Activated naive CD8-positive, alpha-beta T cell treated with anti-CD3 and anti-CD28 coated beads, Interleukin-2, amount 10 ng/mL, durations not matched to agents 7 days and 5 days (primary cell): ENCODE measurements at regions not wholly inside any gene's neighbourhood (a gene's known extent, or its start where the extent isn't known, plus 50 kb on each side); places are given as distances from the start of the nearest gene placed in this dataset.

Experiments
- ATAC-seq: fragments of 150-1000 bp; cut with Tn5 transposase; one replicate; pipeline ENCODE4 v1.10.0; 2021; ENCODE audit warnings: low read depth, moderate library complexity
- POLR2A ChIA-PET: fragments of 350-600 bp; sonication (Branson Sonifier 250); formaldehyde crosslinking; loops from one replicate; lab custom pipeline; 2021; ENCODE audit warnings: antibody characterized with exemption; lab: Charles Lee
- DNase-seq: peaks from one replicate; pipeline ENCODE4 v3.0.0; 2021
- H3K27ac Mint-ChIP-seq: one replicate; pipeline ENCODE4 v1.8.0; 2022; ENCODE audit warnings: mild to moderate bottlenecking, mixed read lengths
- H3K27me3 Mint-ChIP-seq: one replicate; pipeline ENCODE4 v1.8.0; 2022; ENCODE audit warnings: mild to moderate bottlenecking, moderate library complexity, mixed read lengths
- H3K36me3 Mint-ChIP-seq: one replicate; pipeline ENCODE4 v1.8.0; 2021; ENCODE audit warnings: mild to moderate bottlenecking, mixed read lengths
- H3K4me1 Mint-ChIP-seq: one replicate; pipeline ENCODE4 v1.8.0; 2021; ENCODE audit warnings: mixed read lengths
- H3K4me3 Mint-ChIP-seq: one replicate; pipeline ENCODE4 v1.8.0; 2022; ENCODE audit warnings: mild to moderate bottlenecking, moderate library complexity, mixed read lengths
- H3K9me3 Mint-ChIP-seq: one replicate; pipeline ENCODE4 v1.8.0; 2021; ENCODE audit warnings: mixed read lengths

DNA sequence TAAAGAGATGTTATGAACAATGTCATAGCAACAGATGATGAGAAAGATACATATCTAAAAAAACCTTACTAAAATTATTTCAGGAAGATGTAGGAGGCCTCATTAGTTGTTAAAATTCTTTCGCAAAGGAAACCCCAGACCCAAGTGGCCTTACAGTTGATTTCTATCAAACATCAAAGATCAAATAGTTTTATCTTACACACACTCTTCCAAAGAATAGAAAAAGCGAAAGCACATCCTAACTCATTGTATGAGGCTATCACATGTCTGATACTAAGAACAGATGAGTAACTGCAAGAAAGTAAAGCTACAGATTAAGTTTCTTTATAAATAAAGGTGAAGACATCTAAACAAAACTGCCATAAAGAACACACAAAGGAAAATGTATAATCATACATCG, 82.9 kb upstream of the GDF10 start:
- no peak for DNase-seq
- Mint-ChIP-seq H3K4me3 (no peak overlapping the region), H3K27ac (no peak overlapping the region), H3K27me3 (no peaks in the 10 kb centered on the region), H3K36me3 (peaks cover 6% of the 10 kb centered on the region), H3K4me1 (peaks cover 6% of the 10 kb centered on the region), H3K9me3 (peaks cover 6% of the 10 kb centered on the region)
- POLR2A ChIA-PET: no interaction called here
- ATAC-seq: no peak

DNA sequence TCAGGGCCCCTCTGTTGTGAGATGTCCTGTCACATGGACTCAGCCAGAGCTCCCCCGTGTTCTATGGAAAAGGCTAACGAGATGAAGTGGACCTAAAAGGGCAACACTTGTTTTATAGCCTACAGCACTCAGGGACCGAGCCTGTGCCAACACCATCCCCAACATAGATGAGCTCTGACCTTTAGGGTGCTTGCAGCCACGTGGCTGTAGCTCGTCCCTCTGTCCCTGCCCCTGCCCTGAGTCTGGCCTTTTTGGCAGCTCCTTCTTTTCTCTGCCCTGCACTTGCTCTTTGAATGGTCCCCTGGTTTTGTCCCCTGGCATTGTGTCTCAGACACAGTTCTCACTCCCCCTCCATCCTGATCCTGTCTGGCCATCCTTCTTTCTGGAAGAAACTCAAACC, 81.2 kb upstream of the GDF10 start:
- ATAC-seq: no peak
- Mint-ChIP-seq H3K27ac (no peak overlapping the region), H3K27me3 (no peaks in the 10 kb centered on the region), H3K4me3 (no peak overlapping the region), H3K9me3 (no peaks in the 10 kb centered on the region), H3K36me3 (no peaks in the 10 kb centered on the region), H3K4me1 (peaks cover 6% of the 10 kb centered on the region)
- POLR2A ChIA-PET: no interaction called here
- DNase-seq: no peak

DNA sequence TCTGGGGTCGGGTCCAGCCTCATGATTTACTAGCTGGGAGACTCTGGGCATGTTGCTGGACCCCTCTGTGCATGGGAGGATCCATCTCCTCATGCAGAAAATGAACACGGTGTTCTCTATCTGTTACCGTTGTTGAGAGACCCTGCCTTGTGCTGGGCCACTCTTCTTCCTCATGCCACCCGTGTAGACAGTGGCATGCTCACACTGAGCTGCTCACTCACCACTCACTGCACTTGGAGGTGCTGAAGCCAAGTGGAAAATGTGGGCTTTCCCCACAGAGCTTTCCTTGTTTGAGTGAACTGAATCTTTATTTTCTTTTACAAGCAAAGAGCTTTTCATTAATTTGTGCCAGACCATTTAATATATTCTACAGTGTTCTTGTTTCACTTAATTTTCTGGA, 77.5 kb upstream of the GDF10 start:
- Mint-ChIP-seq H3K27ac (no peak overlapping the region), H3K36me3 (no peaks in the 10 kb centered on the region), H3K4me3 (no peak overlapping the region), H3K27me3 (no peaks in the 10 kb centered on the region), H3K4me1 (no peaks in the 10 kb centered on the region), H3K9me3 (no peaks in the 10 kb centered on the region)
- no peak for DNase-seq
- POLR2A ChIA-PET: no interaction called here
- no peak for ATAC-seq

DNA sequence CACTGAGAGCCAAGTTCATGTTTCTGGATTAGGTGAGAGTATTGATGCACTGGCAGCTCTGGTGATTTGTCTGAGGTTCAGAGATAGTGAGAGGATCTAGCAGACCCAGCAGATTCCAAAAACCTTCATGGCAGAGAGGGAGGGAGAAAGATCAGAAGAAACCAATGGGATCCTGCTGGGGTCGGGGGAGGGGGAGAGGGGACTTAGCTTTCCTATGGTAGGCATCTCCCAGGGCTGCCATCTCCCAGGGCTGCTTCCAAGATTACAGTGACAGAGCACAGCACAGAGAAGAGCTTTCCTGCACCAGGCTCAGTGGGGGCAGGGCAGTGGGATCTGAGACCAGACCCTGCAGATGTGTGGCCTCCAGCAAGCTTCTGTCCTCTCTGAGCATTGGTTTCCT, 76.8 kb upstream of the GDF10 start:
- no peaks in the 10 kb centered on the region for H3K9me3 Mint-ChIP-seq
- H3K4me3 Mint-ChIP-seq: no peak overlapping the region
- H3K36me3 Mint-ChIP-seq: no peaks in the 10 kb centered on the region
- no peak overlapping the region for H3K27ac Mint-ChIP-seq
- no peak for ATAC-seq
- DNase-seq: no peak
- POLR2A ChIA-PET: no interaction called here
- H3K4me1 Mint-ChIP-seq: no peaks in the 10 kb centered on the region
- no peaks in the 10 kb centered on the region for H3K27me3 Mint-ChIP-seq

DNA sequence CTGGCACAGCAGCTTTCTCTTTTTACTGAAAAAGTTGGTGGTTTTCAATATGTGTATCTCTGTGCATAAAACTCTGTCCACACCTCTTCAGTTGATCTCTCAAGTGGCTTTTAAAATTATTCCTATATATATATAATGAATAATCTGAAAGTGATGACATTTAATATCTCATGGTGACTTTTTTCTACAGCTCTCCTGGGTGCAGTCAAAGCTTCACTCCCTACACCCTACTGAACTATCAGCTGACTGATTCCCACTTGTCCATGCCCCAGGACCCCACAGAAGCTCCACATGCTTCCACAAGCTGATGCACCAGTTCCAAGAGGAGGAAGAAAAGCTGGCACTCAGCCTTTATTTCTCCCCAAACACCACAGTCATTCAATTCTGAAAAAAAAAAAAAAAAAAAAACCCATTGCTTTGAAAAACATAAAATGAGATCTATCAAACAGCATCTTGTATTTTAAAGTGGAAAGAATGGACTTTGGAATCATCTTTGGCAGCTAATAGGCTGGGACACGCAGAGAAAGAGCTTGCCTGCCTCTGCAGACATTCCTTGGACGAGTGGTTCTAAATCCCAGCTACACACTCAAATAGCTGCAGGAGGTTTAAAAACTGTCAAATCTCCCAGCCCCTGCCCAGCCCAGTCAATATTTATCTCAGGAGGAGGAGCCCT, 75.3 kb upstream of the GDF10 start:
- Mint-ChIP-seq H3K36me3 (peaks cover 4% of the 10 kb centered on the region), H3K27ac (no peak overlapping the region), H3K4me3 (no peak overlapping the region), H3K9me3 (no peaks in the 10 kb centered on the region), H3K4me1 (peaks cover 2% of the 10 kb centered on the region), H3K27me3 (no peaks in the 10 kb centered on the region)
- DNase-seq (no peak), ATAC-seq (no peak)
- POLR2A ChIA-PET: interaction anchor here (0.7 kb wide), 1 partner anchor 146 kb away, joined by 4 read pairs; no protein-coding TSS in a partner anchor

DNA sequence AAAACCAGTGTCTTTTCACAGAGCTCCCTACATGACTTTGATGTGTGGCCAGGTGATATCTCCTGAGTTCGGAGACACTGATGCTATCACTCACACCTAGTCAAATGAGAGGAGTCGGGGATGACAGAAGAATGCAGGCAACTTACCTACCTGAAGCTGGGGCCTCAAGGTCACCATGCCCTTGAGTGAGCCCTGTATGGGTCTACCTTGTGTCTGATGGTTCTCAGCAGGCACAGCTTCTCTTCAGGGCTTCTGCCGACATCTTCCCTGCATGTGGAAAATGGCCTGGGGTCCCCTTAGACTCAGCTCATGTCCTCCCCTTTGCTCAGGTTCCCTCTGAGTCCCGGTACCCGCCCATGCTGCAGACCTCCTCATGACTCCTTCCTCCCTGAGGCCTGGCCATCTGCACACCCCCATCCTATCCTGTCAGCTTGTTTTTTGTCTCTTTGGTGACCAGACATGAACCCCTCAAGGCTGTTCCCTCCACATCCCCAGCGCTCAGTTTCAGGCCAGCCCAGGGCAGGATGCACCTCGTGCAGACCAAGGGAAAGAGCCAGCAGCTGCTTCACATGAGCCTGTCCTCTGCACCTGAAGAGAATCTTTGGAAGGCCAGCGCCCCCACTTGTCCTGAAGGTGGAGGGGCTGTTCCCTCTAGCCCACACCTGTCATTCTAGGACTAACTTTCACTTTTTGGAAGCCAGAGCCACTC, 74.6 kb upstream of the GDF10 start:
- DNase-seq: no peak
- H3K36me3 Mint-ChIP-seq: peaks cover 4% of the 10 kb centered on the region
- H3K4me3 Mint-ChIP-seq: no peak overlapping the region
- H3K27me3 Mint-ChIP-seq: no peaks in the 10 kb centered on the region
- ATAC-seq: peak; percentile 10
- no peaks in the 10 kb centered on the region for H3K9me3 Mint-ChIP-seq
- H3K27ac Mint-ChIP-seq: no peak overlapping the region
- H3K4me1 Mint-ChIP-seq: peaks cover 5% of the 10 kb centered on the region
- POLR2A ChIA-PET: no interaction called here

DNA sequence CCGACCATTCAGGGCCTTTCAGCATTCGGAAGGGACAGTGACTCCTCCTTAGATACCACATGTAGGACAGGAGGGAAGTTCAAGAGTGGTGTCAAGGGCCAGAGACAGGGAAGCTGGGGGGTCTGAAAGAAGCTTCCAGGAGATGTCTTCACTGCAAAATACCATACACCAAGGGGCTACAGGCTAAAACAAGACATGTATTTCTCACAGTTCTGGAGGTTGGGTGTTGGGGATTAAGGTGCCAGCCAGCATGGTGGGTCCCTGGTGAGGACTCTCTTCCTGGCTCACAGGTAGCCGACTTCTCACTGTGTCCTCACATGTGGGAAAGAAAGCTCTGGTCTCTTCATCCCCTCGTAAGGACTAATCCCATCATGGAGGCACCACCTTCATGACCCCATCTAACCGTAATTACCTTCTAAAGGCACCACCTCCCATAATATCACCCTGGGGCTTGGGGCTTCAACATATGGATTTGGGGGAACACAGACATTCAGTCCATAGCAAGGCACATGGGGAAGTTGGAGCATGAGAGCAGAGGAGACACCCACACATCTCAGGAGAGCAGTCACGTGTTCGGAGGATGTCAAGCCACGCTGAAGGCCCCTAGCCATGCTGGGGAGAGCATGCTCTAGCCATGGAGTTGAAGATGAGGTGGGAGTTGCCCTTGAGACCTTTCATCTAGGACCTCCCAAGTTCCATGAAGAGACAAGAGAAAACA, 73.9 kb upstream of the GDF10 start:
- POLR2A ChIA-PET: no interaction called here
- Mint-ChIP-seq H3K27me3 (no peaks in the 10 kb centered on the region), H3K36me3 (peaks cover 4% of the 10 kb centered on the region), H3K4me3 (no peak overlapping the region), H3K9me3 (no peaks in the 10 kb centered on the region), H3K27ac (no peak overlapping the region), H3K4me1 (peaks cover 9% of the 10 kb centered on the region)
- no peak for ATAC-seq
- no peak for DNase-seq

DNA sequence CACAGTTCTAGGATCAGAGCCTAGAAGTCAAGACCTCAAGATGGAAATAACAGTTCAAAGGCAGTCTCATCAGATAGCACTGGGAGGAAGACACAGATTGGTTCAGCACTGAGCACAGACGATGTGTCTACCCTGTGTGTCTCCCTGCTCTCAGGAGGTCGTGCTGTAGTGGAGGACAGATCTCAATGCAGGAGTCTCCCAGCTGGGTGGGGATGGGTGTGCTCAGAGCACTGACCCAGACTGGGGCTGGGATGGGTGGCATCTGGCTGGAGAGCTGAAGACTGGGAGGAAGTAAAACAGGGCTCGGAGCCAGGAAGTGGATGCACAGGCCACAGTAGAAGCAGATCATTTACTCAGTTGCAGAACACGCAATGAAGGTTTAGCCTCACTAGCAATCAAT, 69.5 kb upstream of the GDF10 start:
- H3K4me3 Mint-ChIP-seq: peak overlapping the region; percentile 41
- peak overlapping the region; percentile 69 for H3K27ac Mint-ChIP-seq
- peak; percentile 79 for ATAC-seq
- H3K27me3 Mint-ChIP-seq: no peaks in the 10 kb centered on the region
- H3K9me3 Mint-ChIP-seq: no peaks in the 10 kb centered on the region
- peaks cover 9% of the 10 kb centered on the region for H3K4me1 Mint-ChIP-seq
- peaks cover 4% of the 10 kb centered on the region for H3K36me3 Mint-ChIP-seq
- no peak for DNase-seq
- POLR2A ChIA-PET: no interaction called here

DNA sequence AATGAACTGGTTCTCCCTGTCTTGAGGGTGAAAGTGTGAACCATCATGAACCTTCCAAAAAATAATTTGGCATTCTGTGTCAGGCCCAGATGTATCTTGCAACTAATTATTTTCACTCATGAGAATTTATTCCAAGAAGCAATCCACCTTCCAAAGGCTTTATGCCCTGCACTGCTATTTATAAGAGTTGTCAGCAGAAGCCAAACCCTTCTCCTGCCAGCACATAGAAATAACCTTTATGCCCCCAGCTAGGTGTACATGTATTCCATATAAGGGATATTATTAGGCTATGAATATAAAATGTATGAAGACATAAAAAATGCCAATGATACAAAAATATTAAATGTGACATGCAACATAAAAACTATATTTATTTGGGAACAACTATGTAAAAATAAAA, 69.0 kb upstream of the GDF10 start:
- H3K4me1 Mint-ChIP-seq: peaks cover 9% of the 10 kb centered on the region
- no peaks in the 10 kb centered on the region for H3K27me3 Mint-ChIP-seq
- H3K27ac Mint-ChIP-seq: no peak overlapping the region
- DNase-seq: no peak
- POLR2A ChIA-PET: no interaction called here
- peak overlapping the region; percentile 41 for H3K4me3 Mint-ChIP-seq
- ATAC-seq: no peak
- peaks cover 4% of the 10 kb centered on the region for H3K36me3 Mint-ChIP-seq
- no peaks in the 10 kb centered on the region for H3K9me3 Mint-ChIP-seq

DNA sequence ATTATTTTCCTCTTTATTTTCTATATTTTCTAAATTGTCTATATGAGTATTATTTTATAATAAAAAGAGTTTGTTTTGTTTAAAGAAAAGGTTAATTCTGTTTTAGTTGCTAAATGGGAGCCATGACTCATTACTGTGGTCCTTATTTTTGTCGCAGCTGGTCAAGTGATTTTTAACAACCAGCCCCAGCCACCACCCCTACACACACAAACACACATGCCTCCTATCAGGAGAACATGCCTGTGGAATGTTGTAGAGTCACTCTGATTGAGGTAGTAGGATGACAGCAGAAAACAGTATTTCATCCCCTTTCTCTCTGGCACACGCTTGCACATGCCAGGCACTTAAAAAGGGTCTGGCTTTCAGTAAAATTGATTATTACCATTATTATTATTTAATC, 68.6 kb upstream of the GDF10 start:
- Mint-ChIP-seq H3K4me1 (peaks cover 9% of the 10 kb centered on the region), H3K4me3 (no peak overlapping the region), H3K36me3 (peaks cover 4% of the 10 kb centered on the region), H3K9me3 (no peaks in the 10 kb centered on the region), H3K27me3 (no peaks in the 10 kb centered on the region), H3K27ac (no peak overlapping the region)
- DNase-seq (no peak), ATAC-seq (no peak)
- POLR2A ChIA-PET: no interaction called here

DNA sequence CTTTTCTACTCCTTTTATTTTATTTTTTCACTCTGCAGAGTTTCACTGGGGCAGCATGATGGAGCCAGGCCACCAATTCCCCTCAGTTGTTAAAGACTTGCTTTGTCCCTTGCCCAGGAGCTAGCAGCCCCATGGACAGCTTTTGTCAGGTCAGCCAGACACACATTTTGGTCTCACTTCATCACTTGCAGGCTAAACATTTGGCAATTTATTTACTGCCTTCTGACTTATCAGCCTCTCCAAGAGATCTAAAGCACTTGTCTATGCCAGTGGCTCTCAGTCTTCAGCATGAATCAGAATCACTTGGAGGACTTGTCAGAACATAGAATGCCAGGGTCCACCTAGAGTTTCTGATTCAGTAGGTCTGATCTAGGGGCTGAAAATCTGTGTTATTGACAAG, 66.4 kb upstream of the GDF10 start:
- ATAC-seq: no peak
- POLR2A ChIA-PET: no interaction called here
- Mint-ChIP-seq H3K27me3 (no peaks in the 10 kb centered on the region), H3K36me3 (peaks cover 4% of the 10 kb centered on the region), H3K4me3 (no peak overlapping the region), H3K27ac (no peak overlapping the region), H3K9me3 (no peaks in the 10 kb centered on the region), H3K4me1 (peaks cover 9% of the 10 kb centered on the region)
- DNase-seq: no peak

DNA sequence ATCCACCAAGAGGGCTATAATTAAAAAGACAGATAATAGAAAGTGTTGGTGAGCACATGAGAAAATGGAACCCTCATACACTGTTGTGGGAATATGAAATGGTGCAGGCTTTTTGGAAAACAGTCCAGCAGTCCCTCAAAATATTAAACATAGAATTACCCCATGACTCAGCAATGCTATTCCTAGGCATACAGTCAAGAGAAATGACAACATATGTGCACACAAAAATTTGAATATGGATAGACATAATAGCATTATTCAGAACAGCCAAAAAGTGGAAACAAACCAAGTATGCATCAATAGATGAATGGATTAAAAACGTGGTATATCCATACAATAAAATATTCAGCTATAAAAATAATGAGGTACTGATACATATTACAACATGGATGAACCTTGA, 64.5 kb upstream of the GDF10 start:
- H3K27me3 Mint-ChIP-seq: no peaks in the 10 kb centered on the region
- DNase-seq (no peak), ATAC-seq (no peak)
- H3K27ac Mint-ChIP-seq: no peak overlapping the region
- no peak overlapping the region for H3K4me3 Mint-ChIP-seq
- H3K36me3 Mint-ChIP-seq: no peaks in the 10 kb centered on the region
- POLR2A ChIA-PET: no interaction called here
- peaks cover 8% of the 10 kb centered on the region for H3K4me1 Mint-ChIP-seq
- no peaks in the 10 kb centered on the region for H3K9me3 Mint-ChIP-seq

DNA sequence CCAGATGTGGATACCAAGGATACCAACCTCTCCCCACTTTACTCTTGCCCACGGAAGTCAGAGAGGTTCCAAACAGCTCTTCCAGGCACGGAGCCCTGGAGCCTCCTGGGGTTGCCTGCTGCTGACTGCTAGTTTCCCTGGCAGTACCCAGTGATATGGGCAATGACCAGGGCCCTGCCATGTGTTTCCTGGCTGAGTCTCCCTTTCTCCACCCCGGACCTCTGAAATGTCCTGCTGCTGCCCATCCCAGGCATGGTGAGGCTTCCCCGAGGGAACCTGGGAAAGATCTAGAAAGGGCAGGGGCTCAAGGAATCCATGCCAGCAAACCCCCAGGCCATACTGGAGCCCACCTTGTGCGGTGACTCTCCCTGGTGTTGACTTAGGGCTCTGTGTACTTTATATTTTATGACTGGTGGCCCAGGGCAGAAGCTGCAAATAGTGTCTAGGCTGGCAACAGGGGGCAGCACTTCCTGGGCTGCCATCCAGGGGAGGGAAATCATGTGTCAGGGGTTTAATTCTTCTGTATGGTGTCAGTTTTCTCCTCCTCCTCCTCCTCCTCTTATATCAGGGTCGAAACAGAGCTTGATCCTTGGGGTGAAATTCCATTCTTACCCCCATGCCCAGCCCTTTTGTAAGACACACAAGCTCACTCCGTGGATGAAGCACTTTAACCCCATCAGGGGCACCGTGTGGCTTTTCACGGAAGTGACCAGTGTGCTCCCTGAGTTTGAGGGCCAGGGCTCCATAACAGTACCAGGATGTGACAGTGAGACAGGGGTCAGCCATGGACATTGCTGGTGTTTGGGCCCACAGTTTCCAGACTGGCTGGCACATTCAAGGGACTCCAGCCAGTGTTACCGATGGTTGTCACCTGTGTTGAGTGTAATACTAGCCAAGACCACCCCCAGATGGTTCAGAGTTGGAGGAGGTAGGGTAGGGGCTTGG, 62.4 kb upstream of the GDF10 start:
- ATAC-seq (no peak), DNase-seq (no peak)
- Mint-ChIP-seq H3K4me1 (peaks cover 5% of the 10 kb centered on the region), H3K27ac (no peak overlapping the region), H3K4me3 (no peak overlapping the region), H3K9me3 (no peaks in the 10 kb centered on the region), H3K27me3 (no peaks in the 10 kb centered on the region), H3K36me3 (no peaks in the 10 kb centered on the region)
- POLR2A ChIA-PET: no interaction called here
